ENCODE measurements at regions not wholly inside any gene's neighbourhood (a gene's known extent, or its start where the extent isn't known, plus 50 kb on each side); places are given as distances from the start of the nearest gene placed in this dataset.

DNA sequence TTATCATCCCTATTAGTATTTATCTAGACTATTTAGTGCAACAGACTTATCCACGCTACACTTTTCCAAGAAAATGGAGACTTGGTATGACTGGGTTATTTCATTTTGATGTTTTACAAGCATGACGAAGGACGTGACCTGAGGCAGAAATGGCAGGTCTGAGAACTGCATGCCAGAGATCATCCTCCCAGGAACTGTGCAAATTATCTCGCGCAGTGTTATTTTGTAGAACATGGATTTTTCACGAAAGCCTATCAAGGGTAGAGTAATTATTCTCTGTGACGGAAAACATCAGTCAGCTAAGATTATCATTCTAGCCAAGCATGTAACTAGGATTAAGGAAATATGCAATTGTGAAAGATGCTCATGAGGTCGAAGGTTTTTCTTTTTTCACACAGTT is 361.5 kb upstream of the AJAP1 start:
- DNase-seq, result no peak

- DNase-seq, result no peak
These were observed 355.9 kb upstream of the AJAP1 start for GRCh38 chr1:4298361-4299083.

- peak; percentile 61 for DNase-seq
These were observed 353.4 kb upstream of the AJAP1 start for GRCh38 chr1:4301007-4301406.

GRCh38 chr1:4303303-4303702 is 351.1 kb upstream of the AJAP1 start:
- DNase-seq, result no peak

DNA sequence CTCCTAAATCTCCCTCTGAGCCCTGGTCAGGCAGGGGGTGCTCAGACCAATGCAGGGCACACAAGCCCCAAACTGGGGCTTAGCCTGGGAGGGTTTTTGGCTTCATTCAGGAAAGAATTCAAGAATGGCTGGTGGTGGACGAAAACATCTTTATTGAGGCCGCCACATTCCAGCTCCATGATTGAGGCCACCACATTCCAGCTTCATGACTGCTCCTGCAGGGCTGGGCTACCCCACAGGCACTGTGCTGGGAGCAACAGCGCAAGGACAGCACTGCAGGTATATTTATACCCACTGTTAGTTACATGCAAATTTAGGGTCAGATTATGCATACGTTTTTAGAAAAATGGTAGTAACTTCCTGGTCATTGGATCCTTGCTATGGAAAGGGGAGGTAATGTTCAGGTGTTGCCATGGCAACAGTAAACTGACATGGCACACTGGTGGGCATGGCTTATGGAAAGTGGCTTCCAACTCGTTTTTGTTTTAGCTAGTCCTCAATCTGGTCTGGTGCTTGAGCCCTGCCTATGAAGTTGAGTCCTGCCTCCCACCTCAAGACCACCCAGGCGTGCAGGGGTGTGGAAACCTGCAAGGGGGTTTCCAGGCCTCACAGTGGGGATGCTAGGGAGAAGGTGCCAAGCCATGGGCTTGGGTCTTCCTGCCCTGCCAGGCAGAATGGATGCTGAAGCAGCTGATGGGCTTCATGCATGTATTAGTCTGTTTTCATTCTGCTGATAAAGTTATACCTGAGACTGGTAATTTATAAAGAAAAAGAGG is 348.7 kb upstream of the AJAP1 start:
- DNase-seq, result no peak

- no peak for DNase-seq
These were observed 347.6 kb upstream of the AJAP1 start for GRCh38 chr1:4306559-4307467.

DNA sequence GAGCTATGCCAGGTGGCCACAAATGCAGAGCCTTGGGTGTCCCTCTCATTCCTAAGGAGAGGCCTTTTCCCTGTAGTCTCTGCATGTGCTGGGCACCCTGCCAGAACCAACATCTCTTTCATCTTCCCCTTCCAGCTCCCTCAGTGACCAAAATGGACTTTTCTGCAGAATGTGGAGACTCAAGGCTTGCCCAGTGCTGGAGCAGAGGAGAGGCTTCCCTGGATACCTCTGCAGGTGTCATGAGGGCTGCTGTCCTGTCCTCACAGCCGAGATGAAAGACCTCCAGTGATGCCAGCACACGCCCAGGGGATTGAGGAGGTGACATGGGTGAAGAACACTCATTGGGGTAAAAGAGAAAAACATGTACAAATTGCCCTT is 347.0 kb upstream of the AJAP1 start:
- DNase-seq, result no peak

DNA sequence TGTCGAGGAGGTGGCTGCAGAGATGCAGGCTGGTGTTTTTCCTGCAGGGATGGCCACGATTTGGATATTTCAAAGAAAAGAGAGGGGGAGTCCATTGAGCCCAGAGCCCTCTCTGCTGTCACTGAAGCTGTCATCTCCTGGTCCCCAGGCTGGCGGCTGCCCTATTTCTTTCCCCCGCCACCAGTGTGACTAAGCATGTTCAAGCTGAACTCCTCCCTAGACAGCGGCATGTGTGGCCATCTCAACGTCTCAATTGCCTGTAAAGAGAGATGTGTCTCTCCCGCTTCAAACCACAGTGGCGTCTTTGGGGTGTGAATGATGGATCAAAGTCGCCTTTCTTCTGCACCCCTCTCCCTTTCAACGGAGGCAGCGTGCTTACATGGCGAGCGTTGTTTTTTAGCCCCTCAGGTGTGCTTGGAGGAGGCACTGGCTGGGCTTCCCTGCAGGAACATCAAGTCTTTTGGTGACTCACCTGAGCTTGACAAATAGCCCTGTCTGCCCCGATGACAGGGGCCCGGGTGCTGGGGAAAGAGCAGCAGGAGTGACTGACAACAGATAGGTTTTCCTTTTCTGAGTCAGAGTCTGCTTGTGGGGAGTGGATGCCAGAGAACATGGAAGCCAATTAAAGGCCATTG is 346.4 kb upstream of the AJAP1 start:
- DNase-seq, result no peak

DNA sequence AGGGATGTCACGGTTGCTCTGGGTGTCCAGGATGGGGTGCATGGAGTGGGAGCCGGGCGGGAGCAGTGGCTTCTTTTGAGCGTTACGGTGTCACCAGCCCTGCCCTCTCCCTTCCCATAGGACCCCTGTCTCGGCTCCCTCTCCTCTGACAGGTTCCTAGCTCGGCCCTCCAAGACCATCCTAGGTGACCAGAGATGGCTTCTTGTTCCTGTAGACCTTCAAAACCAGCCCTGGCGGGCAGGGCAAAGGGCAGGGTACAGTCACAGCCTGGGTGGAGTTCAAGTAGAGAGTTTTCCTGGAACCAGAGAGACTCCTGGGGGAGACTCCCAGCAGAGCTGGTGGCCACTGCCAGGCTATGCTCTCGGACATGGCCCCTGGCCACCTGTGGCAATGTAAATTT is 345.6 kb upstream of the AJAP1 start:
- DNase-seq, result no peak

GRCh38 chr1:4309676-4310320 is 344.6 kb upstream of the AJAP1 start:
- no peak for DNase-seq

DNA sequence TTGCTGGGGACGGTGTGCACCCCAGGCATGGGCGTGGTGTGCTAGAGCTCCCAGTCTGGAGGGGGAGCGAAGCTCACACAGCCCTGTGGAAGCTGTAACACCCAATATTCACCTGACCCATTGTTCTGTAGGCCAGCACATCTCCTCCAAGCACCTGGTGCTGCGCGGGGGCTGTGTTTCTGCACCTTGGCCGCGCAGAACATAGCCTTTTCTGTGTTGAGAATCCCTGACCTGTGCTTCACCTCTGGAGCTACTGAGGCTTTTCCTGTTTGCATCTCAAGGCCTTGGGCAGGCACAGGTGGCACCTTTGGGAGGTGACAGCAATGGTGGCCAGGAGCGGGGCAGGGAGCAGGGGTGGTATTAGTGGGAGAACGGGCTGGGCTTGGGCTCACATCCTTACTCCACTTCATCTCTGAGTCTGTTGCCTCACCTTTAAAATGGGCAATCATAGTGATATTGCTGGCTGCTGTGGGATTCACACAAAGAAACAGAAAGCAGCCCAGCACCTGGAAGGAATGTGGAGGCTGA is 343.9 kb upstream of the AJAP1 start:
- DNase-seq, result no peak

DNA sequence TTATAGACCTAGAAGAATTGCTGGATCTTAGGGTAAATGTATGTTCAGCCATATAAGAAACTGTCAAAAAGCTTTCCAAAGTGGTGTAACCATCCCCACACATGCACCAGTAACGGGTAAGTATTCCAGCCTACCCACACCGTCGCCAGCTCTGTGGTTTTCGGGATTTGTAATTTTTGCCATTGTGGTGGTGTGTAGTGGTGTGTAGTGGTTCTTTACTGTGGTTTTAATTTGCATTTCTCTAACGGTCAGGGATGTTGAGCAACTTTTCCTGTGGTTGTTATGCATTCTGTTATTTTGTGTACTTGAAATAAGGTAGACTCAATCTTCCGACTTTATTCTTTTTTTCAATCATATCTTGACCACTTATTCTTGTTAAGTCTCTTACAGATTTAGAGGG is 342.4 kb upstream of the AJAP1 start:
- no peak for DNase-seq

GRCh38 chr1:4315202-4315601 is 339.2 kb upstream of the AJAP1 start:
- DNase-seq, result no peak

DNA sequence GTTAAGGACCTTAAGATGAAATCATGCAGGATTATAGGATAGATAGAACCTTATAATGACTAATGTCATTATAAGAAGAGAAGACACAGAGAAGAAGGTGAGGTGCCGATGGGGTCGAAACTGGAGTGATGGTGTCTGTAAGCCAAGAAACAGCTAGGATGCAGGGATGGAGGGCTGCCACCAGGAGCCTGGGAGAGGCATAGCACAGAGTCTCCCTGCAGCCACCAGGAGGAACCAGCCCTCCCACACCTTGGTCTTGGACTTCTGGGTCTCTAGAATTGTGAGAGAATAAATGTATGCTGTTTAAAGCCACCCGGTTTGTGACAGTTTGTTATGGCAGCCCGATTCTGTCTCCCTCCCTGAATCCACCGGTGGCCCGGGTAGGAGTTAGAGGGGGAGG is 337.2 kb upstream of the AJAP1 start:
- DNase-seq, result no peak

DNA sequence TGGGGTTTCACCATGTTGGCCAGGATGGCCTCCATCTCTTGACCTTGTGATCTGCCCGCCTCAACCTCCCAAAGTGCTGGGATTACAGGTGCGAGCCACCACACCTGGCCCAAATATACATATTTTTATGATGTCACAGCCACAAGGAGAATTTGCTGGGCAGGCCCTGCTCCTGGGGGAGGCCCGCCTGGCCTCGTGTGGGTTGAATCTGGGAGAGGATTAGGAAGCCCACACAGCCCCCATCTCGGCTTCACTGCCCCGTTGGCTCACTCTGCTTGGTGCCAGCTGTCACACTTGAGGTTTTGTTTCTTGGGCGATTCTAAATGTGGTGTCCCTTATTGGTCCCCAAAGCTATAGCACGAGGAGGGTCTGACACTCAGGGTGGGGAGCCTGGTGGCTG is 335.7 kb upstream of the AJAP1 start:
- no peak for DNase-seq

DNA sequence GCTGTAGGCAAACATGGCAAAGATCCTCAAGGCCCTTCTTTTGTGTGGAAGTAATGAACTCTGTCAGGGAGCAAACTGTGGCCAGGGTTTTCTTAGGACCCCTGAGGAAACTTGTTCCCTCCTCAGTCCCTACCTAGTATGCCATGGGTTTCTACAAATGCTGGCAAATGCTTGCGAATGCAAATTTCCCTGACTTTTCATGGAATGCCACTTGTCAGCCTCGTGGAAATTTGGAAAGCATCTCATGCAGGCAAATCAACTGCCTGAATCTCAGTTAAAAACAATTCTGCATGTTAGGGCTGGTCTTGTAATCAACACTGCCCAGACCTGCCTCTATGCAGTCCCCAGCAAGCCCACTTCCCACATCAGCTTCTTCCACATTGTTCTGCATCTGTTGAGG is 334.9 kb upstream of the AJAP1 start:
- DNase-seq, result no peak

- no peak for DNase-seq
These were observed 331.5 kb upstream of the AJAP1 start for GRCh38 chr1:4322881-4323280.

- no peak for DNase-seq
These were observed 331.1 kb upstream of the AJAP1 start for GRCh38 chr1:4323309-4323708.

GRCh38 chr1:4324525-4324924 is 329.9 kb upstream of the AJAP1 start:
- no peak for DNase-seq

DNA sequence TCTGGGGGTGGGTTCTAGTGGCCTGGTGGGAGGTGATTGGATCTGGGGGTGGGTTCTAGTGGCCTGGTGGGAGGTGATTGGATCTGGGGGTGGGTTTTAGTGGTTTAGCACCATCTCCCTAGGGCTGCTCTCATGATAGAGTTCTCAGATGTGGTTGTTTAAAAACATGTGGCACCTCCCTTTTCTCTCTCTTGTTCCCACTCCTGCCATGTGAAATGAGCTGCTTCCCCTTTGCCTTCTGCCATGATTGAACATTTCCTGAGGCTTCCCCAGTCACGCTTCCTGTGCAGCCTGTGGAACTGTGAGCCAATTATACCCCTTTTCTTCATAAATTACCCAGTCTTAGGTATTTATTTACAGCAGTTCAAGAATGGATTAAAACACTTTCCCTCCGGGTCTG is 327.3 kb upstream of the AJAP1 start:
- no peak for DNase-seq

DNA sequence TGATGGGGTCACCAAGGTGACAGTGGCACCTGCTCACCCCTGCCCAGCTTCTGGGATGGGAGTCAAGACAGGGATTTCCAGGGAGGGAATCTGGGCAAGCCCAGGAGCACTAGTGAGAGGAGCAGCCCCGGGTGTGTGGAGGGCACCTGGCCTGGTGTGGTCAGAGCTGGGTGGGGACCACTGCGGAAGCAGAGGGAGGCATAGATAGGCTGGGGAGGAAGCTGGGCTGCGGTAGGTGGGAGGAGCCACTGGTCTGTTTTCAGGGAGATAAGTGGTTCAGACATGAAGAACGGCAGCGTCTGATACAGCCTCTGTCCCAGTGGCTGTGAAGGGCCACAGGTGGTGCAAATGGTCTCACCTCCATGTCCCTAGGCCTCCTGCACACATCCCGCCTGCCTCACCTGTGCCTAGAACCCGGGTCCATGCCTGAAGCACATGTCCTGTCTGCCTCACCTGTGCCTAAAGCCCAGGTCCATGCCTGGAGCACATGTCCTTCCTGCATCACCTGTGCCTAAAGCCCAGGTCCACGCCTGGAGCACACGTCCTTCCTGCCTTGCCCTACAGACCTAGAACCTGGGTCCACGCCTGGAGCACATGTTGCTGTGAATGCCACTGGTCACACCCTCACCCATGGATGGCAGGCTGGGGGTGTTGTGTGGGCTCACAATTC is 325.9 kb upstream of the AJAP1 start:
- no peak for DNase-seq

Data from NCI-H187 treated with DMSO at 0.1 percent for 48 hours (cell line).